Testis (tissue), 2 donors: ENCODE measurements at regions not wholly inside any gene's neighbourhood (a gene's known extent, or its start where the extent isn't known, plus 50 kb on each side); places are given as distances from the start of the nearest gene placed in this dataset.

Source experiments
- DNase-seq: peaks from one replicate; pipeline ENCODE4 v3.0.0-alpha.2; 2019
- H3K27ac ChIP-seq, 2 donors: fragments of 200-600 bp; sonication (generic); one replicate each; pipeline ENCODE4 v1.5.1; 2019
- H3K27me3 ChIP-seq: fragments of 200-600 bp; sonication (generic); one replicate; pipeline ENCODE4 v1.5.1; 2019
- H3K36me3 ChIP-seq: fragments of 200-600 bp; sonication (generic); one replicate; pipeline ENCODE4 v1.5.1; 2017; ENCODE audit warnings: low read depth; ENCODE audit errors: missing control alignments
- H3K4me1 ChIP-seq: fragments of 200-600 bp; sonication (generic); one replicate; pipeline ENCODE4 v1.5.1; 2019
- H3K4me3 ChIP-seq, 2 donors: fragments of 200-600 bp; sonication (generic); one replicate each; pipeline ENCODE4 v1.5.1; 2017 to 2019
- H3K9me3 ChIP-seq: fragments of 200-600 bp; sonication (generic); one replicate; pipeline ENCODE4 v1.5.1; 2017
- POLR2A ChIP-seq: fragments of 450-650 bp; IDR thresholded peaks from one replicate; pipeline ENCODE4 v1.6.1; 2017; ENCODE audit warnings: antibody characterized with exemption, mild to moderate bottlenecking, moderate library complexity
- WGBS, 2 donors: methylation state at CpG; one replicate each; pipeline ENCODE4 v1.1.5; 2018; 5-methylcytosine and 5-hydroxymethylcytosine counted together
- intact Hi-C: fragments of 100-400 bp; cut with DNase I; formaldehyde crosslinking; loops from one replicate; pipeline ENCODE4 v1.15.1; 2023; ENCODE audit warnings: low total_unique reads
- TF ChIP-seq, protein P1 (sequence below), 3 experiments: fragments of 450-650 bp in 2 of 3; fragments of 200-600 bp in 1 of 3; sonication (generic) in 1 of 3; IDR thresholded peaks; one replicate each; pipeline ENCODE4 v1.5.1; 2016 to 2019; ENCODE audit warnings: antibody characterized with exemption in 3 of 3, mild to moderate bottlenecking in 2 of 3, moderate library complexity in 1 of 3

DNA sequence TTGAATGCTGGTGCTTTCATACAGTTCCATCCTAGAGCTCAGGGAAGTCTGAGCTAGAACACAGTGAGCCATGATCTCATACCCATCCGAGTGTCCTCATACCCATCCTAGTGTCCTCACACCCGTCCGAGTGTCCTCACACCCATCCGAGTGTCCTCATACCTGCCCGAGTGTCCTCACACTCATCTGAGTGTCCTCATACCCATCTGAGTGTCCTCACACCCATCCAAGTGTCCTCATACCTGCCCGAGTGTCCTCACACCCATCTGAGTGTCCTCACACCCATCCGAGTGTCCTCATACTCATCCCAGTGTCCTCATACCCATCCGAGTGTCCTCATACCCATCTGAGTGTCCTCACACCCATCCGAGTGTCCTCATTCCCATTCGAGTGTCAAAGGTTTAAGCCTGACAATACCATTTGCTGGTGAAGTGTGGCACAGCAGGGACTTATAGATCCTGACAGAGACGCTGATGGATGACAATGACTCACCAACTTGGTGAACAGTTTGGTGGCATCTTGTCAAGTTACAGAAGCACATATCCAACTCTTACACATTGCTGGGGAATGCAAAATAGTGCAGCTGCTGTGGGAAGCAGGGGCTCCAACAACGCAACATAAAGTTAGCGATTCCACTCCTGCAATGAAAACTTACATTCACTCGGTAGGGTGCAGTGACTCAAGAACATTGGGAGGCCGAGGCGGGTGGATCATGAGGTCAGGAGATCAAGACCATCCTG, 77.0 kb upstream of the COL5A1 start:
- intact Hi-C loops, result no loop called here
- 91 to 92% methylated on average over 16 of the region's 16 CpGs for WGBS, 2 donors
- no peak overlapping the region for H3K27ac ChIP-seq
- no peak for TF ChIP-seq POLR2A
- TF ChIP-seq, protein P1, sequence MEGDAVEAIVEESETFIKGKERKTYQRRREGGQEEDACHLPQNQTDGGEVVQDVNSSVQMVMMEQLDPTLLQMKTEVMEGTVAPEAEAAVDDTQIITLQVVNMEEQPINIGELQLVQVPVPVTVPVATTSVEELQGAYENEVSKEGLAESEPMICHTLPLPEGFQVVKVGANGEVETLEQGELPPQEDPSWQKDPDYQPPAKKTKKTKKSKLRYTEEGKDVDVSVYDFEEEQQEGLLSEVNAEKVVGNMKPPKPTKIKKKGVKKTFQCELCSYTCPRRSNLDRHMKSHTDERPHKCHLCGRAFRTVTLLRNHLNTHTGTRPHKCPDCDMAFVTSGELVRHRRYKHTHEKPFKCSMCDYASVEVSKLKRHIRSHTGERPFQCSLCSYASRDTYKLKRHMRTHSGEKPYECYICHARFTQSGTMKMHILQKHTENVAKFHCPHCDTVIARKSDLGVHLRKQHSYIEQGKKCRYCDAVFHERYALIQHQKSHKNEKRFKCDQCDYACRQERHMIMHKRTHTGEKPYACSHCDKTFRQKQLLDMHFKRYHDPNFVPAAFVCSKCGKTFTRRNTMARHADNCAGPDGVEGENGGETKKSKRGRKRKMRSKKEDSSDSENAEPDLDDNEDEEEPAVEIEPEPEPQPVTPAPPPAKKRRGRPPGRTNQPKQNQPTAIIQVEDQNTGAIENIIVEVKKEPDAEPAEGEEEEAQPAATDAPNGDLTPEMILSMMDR (IDR thresholded peaks at IDR 0.05), result no peak
- H3K36me3 ChIP-seq, result no peaks in the 10 kb centered on the region
- no peaks in the 10 kb centered on the region for H3K4me1 ChIP-seq
- DNase-seq, result no peak
- no peak overlapping the region for H3K4me3 ChIP-seq
- no peaks in the 10 kb centered on the region for H3K9me3 ChIP-seq
- H3K27me3 ChIP-seq, result no peaks in the 10 kb centered on the region

DNA sequence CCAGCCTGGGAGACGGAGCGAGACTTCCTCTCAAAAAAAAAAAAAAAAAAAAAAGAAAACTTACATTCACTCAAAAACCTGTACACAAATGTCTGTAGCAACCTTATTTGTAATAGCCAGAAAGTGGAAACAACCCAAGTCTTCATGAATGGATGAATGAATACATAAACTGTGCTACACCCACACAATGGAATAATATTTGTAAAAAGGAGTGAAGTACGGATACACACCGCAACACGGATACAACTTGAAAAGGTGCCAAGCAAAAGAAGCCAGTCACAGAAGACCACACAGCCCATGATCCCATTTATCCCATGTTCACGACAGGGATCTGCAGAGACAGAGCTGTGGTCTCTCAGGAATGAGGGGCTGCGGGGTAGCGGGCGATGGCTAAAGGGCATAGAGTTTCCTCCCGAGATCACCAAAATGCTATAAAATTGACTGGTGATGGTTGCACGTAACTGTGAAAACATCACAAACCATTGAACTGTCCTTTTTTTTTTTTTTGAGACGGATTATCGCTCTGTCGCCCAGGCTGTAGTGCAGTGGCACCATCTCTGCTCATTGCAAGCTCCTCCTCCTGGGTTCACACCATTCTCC, 76.2 kb upstream of the COL5A1 start:
- Histone ChIP-seq H3K4me3 (no peak overlapping the region), H3K36me3 (no peaks in the 10 kb centered on the region), H3K27me3 (no peaks in the 10 kb centered on the region), H3K4me1 (no peaks in the 10 kb centered on the region), H3K9me3 (no peaks in the 10 kb centered on the region), H3K27ac (no peak overlapping the region)
- intact Hi-C loops, result no loop called here
- 94% methylated on average over 14 of the region's 14 CpGs for WGBS, 2 donors
- TF ChIP-seq POLR2A, result no peak
- TF ChIP-seq, protein P1 (IDR thresholded peaks at IDR 0.05), result no peak
- no peak for DNase-seq

DNA sequence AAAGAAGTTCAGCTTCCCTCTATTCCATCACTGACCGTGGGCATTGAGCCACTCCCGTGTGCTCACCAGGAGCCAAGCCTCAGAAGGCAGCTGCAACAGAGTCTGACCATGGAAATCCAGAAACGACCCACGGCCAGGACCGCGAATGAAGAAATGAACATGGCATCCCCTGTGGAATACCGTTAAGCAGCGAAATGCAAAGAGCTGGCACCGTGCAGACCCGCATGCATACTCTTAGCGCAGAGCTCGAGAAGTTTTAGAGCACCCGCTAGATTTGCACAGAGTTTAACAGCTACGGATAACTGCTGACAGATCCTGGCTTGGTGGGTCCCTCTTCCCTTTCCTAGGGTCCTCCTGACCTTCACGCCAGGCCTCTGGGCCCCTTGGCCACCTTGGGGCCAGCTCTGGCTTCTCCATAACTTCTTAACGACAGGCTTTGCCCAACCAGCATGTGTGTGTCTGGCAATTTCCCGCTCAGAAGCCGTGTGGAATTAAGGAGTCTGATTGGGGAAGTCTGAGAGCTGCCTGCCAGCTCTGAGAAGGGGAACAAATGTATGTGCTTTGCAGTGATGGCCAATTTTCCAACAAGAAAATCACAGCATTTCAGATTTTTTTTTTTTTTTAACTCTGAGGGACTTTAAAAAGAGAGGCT, 75.3 kb upstream of the COL5A1 start:
- DNase-seq, result peak; percentile 3
- Histone ChIP-seq H3K27me3 (no peaks in the 10 kb centered on the region), H3K4me1 (no peaks in the 10 kb centered on the region), H3K27ac (no peak overlapping the region), H3K36me3 (no peaks in the 10 kb centered on the region), H3K4me3 (no peak overlapping the region), H3K9me3 (no peaks in the 10 kb centered on the region)
- TF ChIP-seq, protein P1 (IDR thresholded peaks at IDR 0.05), result no peak
- no peak for TF ChIP-seq POLR2A
- intact Hi-C loops, result no loop called here
- WGBS, 2 donors, result 93% methylated on average over 18 of the region's 18 CpGs

DNA sequence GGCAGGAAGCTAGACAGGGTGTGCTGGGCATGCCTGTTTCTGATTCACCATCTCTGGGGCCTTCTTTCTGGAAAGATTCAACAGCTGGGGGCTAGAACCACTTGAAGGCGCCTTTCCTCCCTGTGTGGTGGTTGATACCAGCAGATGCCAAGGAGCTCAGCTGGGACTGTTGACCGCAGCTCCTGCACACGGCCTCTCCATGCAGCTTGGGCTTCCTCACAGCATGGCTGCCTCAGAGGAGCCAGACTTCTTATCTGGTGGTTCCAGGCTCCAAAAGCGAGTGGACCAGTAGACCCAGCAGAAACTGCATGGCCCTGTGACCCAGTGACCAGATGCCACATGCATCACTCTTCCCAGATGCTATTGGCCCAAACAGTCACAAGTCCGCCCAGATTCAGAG, 74.7 kb upstream of the COL5A1 start:
- Histone ChIP-seq H3K36me3 (no peaks in the 10 kb centered on the region), H3K27ac (no peak overlapping the region), H3K4me1 (no peaks in the 10 kb centered on the region), H3K9me3 (no peaks in the 10 kb centered on the region), H3K4me3 (no peak overlapping the region), H3K27me3 (no peaks in the 10 kb centered on the region)
- intact Hi-C loops, result no loop called here
- 95 to 100% methylated on average over 5 of the region's 5 CpGs for WGBS, 2 donors
- DNase-seq, result no peak
- TF ChIP-seq, protein P1 (IDR thresholded peaks at IDR 0.05), result no peak
- no peak for TF ChIP-seq POLR2A
